Endothelial cell (in vitro differentiated cells): ENCODE measurements at regions not wholly inside any gene's neighbourhood (a gene's known extent, or its start where the extent isn't known, plus 50 kb on each side); places are given as distances from the start of the nearest gene placed in this dataset.
"Not testable (repeated sequence)": the region's sequence is repeated elsewhere in the genome, so short reads cannot be mapped to it uniquely, and the experiment has no call there.

Experiments
- DNase-seq: peaks from one replicate; pipeline ENCODE4 v3.0.0; 2021; ENCODE audit warnings: low spot score
- H3K27ac Mint-ChIP-seq: one replicate; pipeline ENCODE4 v1.8.0; 2021; ENCODE audit warnings: mixed read lengths, inconsistent platforms; ENCODE audit not compliant: unreplicated experiment
- H3K27me3 Mint-ChIP-seq: one replicate; pipeline ENCODE4 v1.8.0; 2021; ENCODE audit warnings: mild to moderate bottlenecking, moderate library complexity, mixed read lengths, inconsistent platforms; ENCODE audit not compliant: unreplicated experiment
- H3K36me3 Mint-ChIP-seq: one replicate; pipeline ENCODE4 v1.8.0; 2021; ENCODE audit warnings: mild to moderate bottlenecking, low read depth, mixed read lengths, inconsistent platforms; ENCODE audit not compliant: unreplicated experiment
- H3K4me1 Mint-ChIP-seq: one replicate; pipeline ENCODE4 v1.8.0; 2021; ENCODE audit warnings: mild to moderate bottlenecking, mixed read lengths, inconsistent platforms; ENCODE audit not compliant: unreplicated experiment
- H3K4me3 Mint-ChIP-seq: one replicate; pipeline ENCODE4 v1.8.0; 2021; ENCODE audit warnings: mild to moderate bottlenecking, mixed read lengths, inconsistent platforms; ENCODE audit not compliant: unreplicated experiment
- H3K9me3 Mint-ChIP-seq: one replicate; pipeline ENCODE4 v1.8.0; 2021; ENCODE audit warnings: mixed read lengths, inconsistent platforms; ENCODE audit not compliant: unreplicated experiment
- TF ChIP-seq, protein P1 (sequence below): fragments of 200-600 bp; sonication (generic); IDR thresholded peaks from one replicate; pipeline ENCODE4 v1.5.0; 2021; ENCODE audit warnings: antibody characterized with exemption; ENCODE audit not compliant: unreplicated experiment

- Mint-ChIP-seq H3K27me3 (peaks cover 1% of the 10 kb centered on the region), H3K4me1 (no peaks in the 10 kb centered on the region), H3K4me3 (no peak overlapping the region), H3K27ac (no peak overlapping the region), H3K9me3 (no peaks in the 10 kb centered on the region), H3K36me3 (no peaks in the 10 kb centered on the region)
- no peak for DNase-seq
- TF ChIP-seq, protein P1, sequence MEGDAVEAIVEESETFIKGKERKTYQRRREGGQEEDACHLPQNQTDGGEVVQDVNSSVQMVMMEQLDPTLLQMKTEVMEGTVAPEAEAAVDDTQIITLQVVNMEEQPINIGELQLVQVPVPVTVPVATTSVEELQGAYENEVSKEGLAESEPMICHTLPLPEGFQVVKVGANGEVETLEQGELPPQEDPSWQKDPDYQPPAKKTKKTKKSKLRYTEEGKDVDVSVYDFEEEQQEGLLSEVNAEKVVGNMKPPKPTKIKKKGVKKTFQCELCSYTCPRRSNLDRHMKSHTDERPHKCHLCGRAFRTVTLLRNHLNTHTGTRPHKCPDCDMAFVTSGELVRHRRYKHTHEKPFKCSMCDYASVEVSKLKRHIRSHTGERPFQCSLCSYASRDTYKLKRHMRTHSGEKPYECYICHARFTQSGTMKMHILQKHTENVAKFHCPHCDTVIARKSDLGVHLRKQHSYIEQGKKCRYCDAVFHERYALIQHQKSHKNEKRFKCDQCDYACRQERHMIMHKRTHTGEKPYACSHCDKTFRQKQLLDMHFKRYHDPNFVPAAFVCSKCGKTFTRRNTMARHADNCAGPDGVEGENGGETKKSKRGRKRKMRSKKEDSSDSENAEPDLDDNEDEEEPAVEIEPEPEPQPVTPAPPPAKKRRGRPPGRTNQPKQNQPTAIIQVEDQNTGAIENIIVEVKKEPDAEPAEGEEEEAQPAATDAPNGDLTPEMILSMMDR, result no peak
Measured at GRCh38 chr6:3963426-3963825, 114.3 kb downstream of the FAM50B start.

GRCh38 chr6:3965071-3965718 is 113.7 kb downstream of the FAM217A start:
- no peak overlapping the region for H3K27ac Mint-ChIP-seq
- no peak overlapping the region for H3K4me3 Mint-ChIP-seq
- no peaks in the 10 kb centered on the region for H3K36me3 Mint-ChIP-seq
- no peak for DNase-seq
- H3K4me1 Mint-ChIP-seq, result no peaks in the 10 kb centered on the region
- TF ChIP-seq, protein P1, result no peak
- peaks cover 1% of the 10 kb centered on the region for H3K27me3 Mint-ChIP-seq
- no peaks in the 10 kb centered on the region for H3K9me3 Mint-ChIP-seq

GRCh38 chr6:3966426-3966825 is 112.5 kb downstream of the FAM217A start:
- H3K27me3 Mint-ChIP-seq, result peaks cover 1% of the 10 kb centered on the region
- no peaks in the 10 kb centered on the region for H3K4me1 Mint-ChIP-seq

DNA sequence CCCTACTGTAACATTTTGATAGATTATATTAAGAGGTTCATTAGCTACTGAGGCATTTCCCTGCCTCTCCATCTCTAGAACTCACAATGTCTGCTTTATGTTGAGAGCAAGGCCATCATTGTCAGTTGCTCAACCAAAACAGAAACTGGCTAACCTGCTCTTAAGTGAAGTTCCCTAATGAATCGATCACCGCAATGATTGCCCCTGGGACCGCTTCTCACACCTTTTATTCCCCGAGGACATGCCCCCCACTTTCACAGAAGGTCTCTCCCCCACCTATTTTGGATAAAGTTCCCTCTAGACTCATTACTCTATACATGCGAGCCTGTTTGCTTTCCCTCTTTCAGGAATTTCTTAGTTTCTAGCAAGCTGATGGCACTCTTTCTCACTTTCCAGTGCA is 108.8 kb downstream of the FAM217A start:
- TF ChIP-seq, protein P1, result no peak
- Mint-ChIP-seq H3K9me3 (no peaks in the 10 kb centered on the region), H3K36me3 (peaks cover 3% of the 10 kb centered on the region), H3K27ac (no peak overlapping the region), H3K4me3 (no peak overlapping the region), H3K27me3 (no peaks in the 10 kb centered on the region), H3K4me1 (peaks cover 8% of the 10 kb centered on the region)
- DNase-seq, result no peak

More at GRCh38 chr6:3966426-3966825, 112.5 kb downstream of the FAM217A start:
- no peak for DNase-seq
- TF ChIP-seq, protein P1, result no peak
- no peaks in the 10 kb centered on the region for H3K36me3 Mint-ChIP-seq
- no peak overlapping the region for H3K27ac Mint-ChIP-seq
- no peak overlapping the region for H3K4me3 Mint-ChIP-seq
- no peaks in the 10 kb centered on the region for H3K9me3 Mint-ChIP-seq

- not testable (repeated sequence) for DNase-seq, H3K27ac Mint-ChIP-seq, H3K9me3 Mint-ChIP-seq, H3K4me3 Mint-ChIP-seq, H3K36me3 Mint-ChIP-seq, H3K27me3 Mint-ChIP-seq
- peaks cover 14% of the 10 kb centered on the region for H3K4me1 Mint-ChIP-seq
Measured at GRCh38 chr6:3973152-3973551, 105.8 kb downstream of the FAM217A start.
